ENCODE measurements at regions not wholly inside any gene's neighbourhood (a gene's known extent, or its start where the extent isn't known, plus 50 kb on each side); places are given as distances from the start of the nearest gene placed in this dataset.

- TF ChIP-seq POLR2A (IDR thresholded peaks at IDR 0.05) (no peak), CTCF (IDR thresholded peaks at IDR 0.05) (no peak)
These were observed 2385.2 kb upstream of the C9orf72 start for GRCh38 chr9:29958469-29958868.

Measured in testis (tissue), 2 donors.